GM19372 (cell line): ENCODE measurements at regions not wholly inside any gene's neighbourhood (a gene's known extent, or its start where the extent isn't known, plus 50 kb on each side); places are given as distances from the start of the nearest gene placed in this dataset.

Source experiments
- ATAC-seq: cut with Tn5 transposase; IDR thresholded peaks from one replicate; pipeline ENCODE4 v1.9.1; 2021; ENCODE audit warnings: mild to moderate bottlenecking, low read depth, moderate library complexity; ENCODE audit not compliant: unreplicated experiment

DNA sequence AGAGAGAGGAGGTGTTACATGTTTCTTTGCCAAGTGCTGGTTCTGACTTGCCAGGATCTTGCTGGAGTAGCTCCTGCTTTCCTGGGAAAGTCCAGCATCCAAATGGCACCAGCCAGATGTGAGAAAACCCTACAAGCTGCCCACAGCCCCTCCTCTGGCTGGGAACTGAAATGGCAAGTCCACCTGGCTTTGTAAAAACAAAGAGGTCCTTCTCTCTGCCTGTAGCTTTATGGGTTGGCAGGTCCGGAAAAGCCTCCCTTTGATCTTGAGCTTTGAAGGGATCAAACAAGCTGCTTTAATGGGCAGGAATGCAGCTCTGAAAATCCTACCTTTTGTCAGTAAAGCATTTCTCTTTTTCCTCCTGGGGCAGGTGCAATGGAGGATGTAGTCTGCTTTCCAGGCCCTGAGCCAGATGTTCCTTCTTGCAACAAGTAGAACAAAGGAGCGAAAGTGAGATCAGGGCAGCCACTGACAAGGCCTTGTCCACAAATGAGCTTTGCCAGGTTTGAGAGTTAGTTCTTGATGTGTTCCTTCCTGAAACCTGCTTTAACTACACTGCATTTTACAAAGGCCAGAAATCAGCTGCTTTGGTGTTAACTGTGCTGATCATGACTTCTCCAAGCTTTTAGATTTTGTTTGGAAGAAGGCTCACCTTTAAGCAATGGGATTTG is 456.7 kb downstream of the ZNF608 start:
- no peak for ATAC-seq

DNA sequence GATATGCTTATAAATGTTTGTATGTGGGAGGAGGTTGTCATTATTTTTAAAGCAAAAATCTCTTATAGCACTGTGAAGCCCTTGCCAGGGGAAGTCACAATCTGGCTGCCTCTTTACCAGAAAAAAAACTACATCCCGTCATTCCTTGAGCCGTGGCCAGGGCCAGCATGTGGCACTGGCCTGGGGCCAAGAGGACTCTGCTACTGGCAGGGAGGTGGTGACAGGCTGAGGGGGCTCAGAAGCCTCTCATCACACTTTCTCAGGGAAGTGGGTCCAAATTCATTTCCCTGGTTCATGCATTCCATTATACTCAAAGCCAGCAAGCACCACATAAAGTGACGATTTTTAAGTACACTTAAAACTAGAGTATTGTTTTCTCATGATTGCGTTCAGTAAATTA is 457.3 kb downstream of the ZNF608 start:
- no peak for ATAC-seq

DNA sequence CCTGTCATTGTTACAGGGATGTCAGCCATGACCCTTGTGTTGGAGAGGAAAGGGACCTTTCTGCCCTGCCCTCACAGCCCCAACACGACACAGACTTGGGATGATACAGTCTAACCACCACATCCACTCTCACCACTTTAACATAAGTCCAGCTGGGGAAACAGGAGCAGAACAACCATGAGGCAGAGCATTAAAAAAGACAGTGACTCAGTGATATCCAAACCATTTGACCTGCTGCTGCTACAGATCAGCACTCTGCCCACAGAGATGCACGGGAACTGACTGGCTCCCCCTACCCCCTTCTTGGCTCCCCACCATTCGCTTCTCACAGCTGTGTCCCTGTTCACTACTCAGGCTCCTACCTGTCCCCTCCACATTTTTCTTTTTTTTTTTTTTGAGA is 458.6 kb downstream of the ZNF608 start:
- ATAC-seq, result no peak

DNA sequence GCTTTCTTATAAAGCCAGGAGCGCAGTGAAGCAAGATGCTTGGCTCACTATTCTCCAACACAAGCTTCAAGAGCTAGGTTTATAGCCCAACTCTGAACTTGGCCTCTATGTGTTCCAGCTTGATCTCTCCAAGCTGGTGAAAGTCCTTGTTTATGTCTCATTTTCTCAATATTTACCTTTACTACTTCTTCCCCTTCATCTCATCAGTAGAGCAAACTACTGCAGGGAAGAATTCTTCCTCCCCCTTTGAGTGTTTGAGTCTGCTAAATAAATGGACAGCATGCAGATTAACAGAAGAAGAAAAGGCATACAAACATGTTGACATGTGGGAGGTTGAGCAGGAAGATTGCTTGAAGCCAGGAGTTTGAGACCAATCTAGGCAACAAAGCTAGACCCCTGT is 460.7 kb downstream of the ZNF608 start:
- no peak for ATAC-seq

DNA sequence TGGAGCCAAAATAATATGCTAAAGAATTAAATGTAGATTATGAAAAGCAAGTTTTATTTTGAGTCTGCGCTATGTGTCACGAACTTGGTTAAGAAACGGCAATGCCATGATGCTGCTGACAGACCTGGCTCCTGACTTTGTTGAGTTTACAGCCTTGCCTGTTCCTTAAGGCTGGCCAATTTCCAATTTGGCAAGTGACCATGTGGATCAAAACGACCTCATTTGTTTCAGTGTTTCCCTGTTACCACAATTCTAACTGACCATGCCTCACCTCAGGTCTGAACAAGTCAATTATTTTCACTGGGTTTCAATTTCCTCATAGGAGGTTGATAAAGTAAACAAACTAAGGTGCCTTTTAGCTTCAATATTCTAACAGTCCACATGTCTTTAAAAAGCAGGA is 461.4 kb downstream of the ZNF608 start:
- no peak for ATAC-seq

DNA sequence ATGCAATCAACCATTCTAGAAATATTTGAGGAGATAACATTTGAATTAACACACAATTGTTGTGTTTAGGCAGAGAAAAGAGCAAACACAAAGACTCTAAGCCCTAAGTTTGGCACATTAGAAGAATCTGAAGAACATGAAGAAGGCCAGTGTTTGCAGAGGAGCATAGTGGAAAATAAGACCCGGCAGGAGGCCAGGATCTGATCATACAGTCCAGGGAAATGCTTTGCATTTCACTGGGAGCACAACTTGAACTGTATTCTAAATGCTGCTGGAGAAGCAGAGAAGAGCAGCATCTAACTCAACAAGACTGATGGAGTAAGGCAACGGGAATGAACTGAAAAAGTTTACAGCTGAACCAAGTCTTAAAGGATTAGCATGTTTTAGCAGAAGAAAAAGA is 463.4 kb downstream of the ZNF608 start:
- ATAC-seq, result no peak

DNA sequence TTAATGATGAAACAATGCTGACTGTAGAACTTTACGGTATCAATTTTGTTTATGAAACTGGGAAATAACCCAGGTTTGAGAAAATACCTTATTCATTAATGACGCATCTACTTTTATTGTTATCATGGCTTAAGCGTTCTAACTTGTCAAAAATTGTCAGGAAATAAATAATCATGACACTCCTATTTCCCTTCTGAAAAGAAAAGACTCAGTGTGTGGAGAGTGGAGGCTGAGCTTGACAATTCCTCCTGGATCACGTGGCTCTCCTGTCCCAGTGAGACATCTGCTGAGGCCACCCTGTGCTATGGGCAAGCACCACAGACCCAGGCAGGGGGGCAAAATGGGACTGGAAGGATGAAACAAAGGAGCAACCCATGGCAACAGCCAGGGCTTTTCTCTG is 466.4 kb downstream of the ZNF608 start:
- ATAC-seq, result no peak

DNA sequence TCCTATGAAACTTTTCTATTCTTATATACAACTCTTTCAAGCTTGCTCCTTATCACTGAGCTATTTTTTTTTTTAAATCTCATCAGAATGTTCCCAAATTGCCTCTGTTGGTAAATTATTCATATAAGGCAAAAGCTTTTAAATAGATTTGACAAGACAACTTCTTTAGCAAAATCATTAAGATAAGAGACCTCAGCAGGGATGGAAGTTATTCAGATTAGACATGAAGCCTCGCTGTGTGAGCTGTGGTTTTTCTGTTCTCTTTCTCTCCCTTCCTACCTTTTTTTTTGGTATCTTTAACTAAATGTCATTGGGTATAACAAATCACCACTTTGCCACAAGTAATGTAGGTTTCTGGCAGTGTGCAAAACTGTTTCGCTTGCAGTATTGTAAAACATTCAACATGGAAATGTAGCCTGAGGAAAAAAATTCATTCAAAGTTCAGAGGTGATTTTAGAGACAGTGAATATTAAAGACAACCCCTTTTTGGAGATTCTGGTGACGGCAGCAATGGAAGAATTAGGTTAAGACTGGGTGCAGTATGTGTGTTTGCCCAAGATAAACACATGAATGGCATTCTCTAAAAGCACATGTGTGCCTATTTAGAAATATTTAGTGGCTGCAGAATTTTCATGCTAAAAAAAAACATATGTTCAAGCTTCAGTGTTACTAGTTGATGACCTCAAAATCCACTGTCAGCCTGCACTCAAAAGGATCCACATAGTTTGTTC is 467.1 kb downstream of the ZNF608 start:
- ATAC-seq, result no peak

DNA sequence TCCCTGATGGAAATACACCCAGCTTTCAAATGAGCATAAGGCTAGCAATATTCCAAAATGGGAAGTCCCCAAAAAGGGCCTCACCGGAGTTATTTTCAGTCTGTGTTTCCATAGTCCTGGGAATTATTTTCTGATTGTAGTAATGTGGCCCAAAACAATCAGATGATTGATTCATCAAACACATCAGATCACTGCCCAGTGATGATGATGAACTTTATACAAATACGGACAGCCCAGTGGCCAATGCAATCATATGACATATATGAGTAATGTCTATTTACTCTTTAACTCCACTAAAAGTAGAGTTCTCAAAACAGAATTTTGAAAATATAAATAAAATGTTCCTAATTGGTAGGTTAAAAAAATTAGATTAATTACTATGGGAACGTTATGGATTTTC is 467.8 kb downstream of the ZNF608 start:
- no peak for ATAC-seq

DNA sequence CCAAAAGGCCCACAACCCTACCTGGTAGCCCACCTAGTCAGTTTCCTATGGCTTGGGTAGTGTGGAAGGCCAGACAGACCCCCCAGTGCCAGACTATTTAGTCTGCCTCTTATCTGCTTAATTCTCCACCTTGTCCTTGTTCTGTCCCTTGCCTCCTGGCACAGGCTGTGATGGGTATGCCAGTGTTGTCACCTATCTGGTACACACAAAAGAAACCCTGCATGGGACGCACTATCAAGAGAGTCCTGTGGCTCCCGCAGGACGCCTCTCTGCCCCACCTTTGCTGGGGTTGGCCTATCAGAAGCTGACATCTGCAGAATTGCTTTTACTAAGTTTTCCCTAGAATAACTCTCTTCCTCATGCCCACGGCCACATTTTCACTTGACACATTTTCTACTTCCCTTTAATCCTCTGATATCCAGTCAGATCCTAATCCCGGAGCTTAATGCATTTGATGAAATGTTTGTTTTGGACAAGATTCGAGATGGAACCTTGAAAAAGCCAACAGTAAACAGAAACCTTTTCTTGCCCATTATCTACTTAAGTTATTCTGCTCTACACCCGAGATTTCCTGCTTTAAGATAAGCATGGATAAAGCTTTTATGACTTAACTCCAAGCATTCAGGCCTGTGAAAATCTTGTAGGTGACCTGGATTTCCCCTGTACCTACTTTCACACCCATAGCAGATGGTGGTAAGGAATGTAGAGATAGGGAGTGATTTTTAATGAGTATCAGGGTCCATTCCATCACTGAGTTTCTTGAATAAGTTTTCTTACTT is 468.5 kb downstream of the ZNF608 start:
- ATAC-seq, result no peak

DNA sequence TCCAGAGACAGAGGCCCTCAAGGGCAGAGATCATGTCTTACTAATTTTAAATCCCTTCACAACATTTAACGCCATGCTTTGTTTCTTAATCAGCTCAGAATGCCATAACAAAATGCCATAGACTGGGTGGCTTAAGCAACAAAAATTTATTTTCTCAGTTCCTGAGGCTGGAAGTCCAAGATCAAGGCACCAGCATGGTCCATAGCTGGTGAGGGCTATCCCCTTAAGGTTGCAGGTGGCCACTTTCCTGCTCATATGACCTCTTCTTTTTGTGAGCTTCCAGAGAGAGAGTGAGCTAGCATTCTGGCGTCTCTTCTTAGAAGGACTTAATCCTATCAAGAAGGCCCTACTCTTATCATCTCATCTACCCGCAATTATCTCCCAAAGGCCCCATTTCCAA is 470.3 kb downstream of the ZNF608 start:
- no peak for ATAC-seq

DNA sequence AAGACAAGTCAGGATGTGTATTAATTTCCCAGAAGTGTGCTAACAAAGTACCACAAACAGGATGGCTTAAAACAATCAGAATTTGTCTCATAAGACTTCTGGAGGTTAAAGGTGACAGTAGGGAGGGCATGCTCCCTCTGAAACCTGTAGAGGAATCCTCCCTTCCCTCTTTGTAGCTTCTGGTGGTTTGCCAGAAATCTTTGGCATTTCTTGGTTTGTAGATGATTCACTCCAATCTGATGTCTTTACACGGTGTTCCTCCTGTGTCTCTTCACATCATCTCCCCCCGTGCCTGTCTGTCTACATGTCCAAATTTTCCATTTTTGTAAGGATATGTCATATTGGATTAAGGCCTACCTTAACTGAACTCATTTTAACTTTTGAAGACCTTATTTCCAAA is 471.5 kb downstream of the ZNF608 start:
- ATAC-seq, result no peak

DNA sequence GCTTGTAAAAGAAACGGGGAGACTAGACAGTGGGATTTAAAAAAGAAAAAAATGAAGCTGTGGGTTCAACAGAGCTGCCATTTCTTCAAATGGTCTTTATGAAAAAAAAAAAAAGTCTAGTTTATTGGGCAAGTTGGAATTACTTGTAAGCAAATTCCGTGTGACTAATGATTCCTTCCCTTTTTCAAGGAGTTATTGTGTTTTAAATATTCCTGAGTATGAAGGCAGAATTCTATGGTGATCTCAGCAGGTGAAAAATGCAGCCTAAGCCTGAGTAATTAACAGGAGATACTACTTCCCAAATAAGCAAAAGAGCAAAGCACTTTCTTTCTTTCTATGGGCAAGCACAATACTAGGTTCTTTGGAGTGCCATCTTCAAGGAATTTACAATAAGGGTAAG is 481.9 kb downstream of the ZNF608 start:
- no peak for ATAC-seq

DNA sequence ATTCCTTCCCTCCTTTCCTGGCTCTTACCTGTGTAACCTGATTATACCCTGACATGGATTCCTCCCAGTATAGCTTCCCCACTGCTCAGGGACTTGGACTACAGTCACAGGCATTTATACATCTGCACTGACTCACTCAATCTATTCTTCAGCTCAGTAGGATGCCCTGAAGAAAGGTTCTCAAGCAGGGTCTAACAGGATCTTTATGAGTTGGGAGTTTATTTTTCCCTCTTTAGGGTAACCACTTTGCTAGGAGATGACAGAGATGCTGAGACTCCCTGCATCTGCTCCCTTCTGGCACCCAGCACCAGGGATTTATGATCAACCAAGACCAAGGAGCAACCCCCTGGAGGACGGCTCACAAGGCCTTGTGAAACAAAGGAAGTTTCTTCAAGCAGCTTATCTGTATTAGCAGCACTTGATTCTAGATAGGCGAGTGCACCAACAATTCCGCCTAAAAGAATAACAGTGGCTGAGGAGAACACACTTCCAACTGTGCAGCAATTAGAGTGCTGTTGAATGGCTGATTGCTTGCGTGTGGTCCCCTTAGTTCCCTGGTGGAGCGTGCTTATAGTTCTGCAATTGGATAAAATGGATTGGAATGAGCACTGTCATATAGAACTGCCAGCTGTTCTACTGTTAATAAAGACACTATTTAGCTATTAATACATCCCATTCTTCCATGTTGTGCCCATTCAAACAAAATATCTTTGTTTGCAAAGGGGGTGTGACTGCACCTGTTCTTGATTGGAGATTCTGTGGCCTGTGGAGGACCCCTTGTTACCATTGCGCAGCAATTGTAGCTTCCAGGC is 482.6 kb downstream of the ZNF608 start:
- no peak for ATAC-seq

DNA sequence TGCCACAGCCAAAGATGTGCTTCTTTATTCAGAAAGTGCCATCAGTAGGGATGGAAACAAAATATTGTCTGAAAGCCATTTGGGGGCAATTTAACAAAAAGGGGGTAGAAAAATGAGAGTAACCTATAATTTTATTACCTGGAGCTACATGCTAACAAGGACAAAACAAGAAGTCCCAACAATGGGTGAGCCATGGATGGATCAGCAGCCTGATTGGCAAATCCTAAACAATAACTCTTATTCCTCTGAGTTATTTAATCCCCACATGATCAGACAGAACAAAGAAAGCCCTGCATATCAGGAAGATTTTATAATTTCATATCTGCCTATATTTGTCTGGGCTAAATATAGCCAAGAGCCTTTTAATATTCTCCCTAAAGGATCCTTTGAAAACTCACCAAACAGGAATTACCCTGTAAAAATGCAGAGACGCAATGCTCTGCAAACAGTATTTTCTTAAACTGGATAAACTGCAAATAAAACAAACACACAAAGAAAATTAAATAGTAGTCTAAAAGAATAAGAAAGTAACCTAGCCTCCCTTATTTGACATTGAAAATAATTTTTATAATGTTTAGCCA is 483.4 kb downstream of the ZNF608 start:
- ATAC-seq, result no peak

DNA sequence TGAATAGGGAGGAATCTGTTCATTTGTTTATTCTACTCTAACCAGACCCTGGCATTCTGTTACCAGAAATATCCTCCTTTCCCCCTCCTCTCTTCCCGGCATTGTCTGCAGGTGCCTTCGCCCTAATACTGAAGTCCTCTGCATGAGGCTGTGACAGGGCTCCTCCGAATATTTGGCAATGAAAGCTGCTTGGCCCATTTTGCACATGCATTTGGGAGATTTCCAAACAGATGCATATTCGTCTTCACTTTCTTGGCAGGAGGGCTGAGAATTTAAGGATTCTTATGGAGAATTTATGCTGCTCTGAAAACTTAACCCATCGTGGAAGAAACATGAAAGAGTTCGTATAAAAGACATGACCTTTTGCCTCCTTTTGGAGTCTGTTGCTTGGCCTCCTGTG is 484.0 kb downstream of the ZNF608 start:
- ATAC-seq, result no peak

DNA sequence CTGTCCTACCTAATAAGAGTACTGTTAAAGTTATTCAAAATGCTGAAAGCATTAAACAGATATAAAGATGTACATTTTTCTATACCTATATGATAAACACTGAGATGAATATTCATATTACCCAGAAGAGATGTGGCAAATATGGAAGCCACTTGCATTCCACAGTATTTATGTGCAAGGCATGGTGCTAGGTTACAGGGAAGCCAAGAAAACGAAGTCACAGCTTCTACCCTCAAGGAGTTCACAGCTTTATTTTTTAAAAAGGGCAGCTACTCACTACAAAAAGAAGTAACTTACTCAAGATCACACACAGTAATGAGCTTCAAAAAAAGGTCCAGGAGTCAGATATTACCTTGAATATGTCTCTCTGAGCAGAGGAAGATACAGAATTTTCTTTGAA is 484.6 kb downstream of the ZNF608 start:
- no peak for ATAC-seq

DNA sequence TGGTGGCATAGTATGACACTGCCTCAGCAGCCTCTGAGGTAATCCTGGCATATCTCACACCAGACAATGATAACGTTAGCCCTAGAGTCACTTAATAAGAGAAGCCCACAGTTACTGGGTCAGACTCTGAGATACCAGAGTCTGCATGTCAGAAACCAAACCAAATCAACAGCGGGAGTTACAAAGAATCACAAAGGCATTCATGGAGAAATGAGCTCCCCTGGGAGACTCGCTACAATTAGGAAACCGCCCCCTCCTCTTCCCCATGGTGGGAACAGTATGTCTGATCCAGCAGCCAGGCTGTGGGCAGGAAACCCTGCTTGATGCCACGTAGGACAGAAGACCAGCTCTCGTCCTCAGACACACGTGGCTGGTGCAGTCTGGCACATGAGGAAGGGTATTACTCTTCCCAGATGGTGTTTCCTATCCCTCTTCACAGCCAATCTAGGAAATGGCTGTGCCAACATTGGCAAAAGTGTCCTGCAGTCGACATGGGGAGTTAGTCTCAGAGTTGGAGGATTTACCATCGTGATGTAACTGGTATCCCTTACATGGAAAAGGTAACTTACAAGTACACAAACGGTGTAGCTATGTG is 485.4 kb downstream of the ZNF608 start:
- no peak for ATAC-seq

DNA sequence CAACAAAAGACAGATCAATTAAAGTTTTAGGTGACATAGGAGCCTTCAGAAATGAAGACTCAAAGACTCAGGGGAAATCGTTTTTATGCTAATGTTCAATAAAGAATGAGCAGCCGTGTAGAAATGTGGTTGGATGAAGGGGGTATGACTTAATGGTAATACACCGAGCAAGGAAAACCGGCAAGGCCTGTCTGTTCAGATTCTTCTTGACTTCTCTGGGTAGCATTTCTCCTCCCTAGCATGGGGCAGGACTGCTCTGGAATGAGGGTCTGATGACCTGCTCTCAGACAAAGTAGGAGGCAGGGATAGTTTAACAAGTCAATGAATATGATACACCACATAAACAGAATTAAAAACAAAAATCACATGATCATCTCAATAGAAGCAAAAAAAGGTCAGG is 487.4 kb downstream of the ZNF608 start:
- ATAC-seq, result no peak

DNA sequence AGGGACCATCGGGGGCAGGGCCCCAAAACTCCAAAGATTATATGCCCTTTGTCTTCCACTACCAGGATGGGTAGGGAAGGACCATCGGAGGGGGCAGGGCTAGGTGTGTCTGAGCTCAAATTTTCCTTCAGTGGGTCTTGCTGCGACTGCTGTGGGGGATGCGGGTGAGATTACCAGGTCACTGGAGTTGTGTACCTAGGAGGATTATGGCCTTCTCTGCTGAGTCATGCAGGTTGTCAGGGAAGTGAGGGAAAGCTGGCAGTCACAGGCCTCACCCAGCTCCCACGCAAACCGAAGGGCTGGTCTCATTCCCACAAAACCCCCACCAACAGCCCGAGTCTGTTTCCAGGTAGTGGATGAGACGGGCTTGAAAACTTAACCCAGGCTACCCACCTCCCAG is 489.4 kb downstream of the ZNF608 start:
- no peak for ATAC-seq
